Loucy (cell line): ENCODE measurements at regions not wholly inside any gene's neighbourhood (a gene's known extent, or its start where the extent isn't known, plus 50 kb on each side); places are given as distances from the start of the nearest gene placed in this dataset.

Source experiments
- EZH2phosphoT487 ChIP-seq: fragments of 200-600 bp; IDR thresholded peaks from 2 replicates; pipeline ENCODE4 v1.6.1; 2018; ENCODE audit warnings: antibody characterized with exemption, mild to moderate bottlenecking, moderate library complexity, borderline replicate concordance
- TF ChIP-seq, protein P1 (sequence below): fragments of 200-600 bp; sonication (generic); conservative IDR thresholded peaks from 2 replicates; pipeline ENCODE4 v1.5.1; 2014; ENCODE audit warnings: mild to moderate bottlenecking, antibody characterized with exemption, low read length

DNA sequence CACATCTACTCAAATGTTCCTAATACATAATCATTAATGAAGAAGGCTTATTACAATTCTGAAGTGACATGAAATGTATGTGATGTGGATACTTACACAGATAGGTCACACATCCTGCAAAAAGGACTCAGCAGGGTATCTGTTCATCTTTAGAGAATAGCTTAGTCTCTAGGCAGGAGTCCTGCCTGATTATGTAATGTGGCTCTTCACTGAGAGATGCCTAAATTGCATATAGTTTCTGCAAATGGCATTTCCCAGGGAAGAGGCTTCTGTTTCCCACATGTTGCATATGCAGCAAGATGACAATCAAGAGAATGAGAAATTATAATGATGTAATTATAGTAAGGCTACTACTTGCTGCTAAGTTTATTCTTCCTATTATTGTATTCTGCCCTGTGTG, 58.8 kb upstream of the SLC36A4 start:
- TF ChIP-seq, protein P1, sequence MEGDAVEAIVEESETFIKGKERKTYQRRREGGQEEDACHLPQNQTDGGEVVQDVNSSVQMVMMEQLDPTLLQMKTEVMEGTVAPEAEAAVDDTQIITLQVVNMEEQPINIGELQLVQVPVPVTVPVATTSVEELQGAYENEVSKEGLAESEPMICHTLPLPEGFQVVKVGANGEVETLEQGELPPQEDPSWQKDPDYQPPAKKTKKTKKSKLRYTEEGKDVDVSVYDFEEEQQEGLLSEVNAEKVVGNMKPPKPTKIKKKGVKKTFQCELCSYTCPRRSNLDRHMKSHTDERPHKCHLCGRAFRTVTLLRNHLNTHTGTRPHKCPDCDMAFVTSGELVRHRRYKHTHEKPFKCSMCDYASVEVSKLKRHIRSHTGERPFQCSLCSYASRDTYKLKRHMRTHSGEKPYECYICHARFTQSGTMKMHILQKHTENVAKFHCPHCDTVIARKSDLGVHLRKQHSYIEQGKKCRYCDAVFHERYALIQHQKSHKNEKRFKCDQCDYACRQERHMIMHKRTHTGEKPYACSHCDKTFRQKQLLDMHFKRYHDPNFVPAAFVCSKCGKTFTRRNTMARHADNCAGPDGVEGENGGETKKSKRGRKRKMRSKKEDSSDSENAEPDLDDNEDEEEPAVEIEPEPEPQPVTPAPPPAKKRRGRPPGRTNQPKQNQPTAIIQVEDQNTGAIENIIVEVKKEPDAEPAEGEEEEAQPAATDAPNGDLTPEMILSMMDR, result no peak
- no peak for TF ChIP-seq EZH2phosphoT487
